HL-60 (cell line): ENCODE measurements at regions not wholly inside any gene's neighbourhood (a gene's known extent, or its start where the extent isn't known, plus 50 kb on each side); places are given as distances from the start of the nearest gene placed in this dataset.

Source experiments
- GABPA ChIP-seq: IDR thresholded peaks from 2 replicates; pipeline ENCODE4 v1.6.1; 2012; ENCODE audit warnings: low read depth
- POLR2AphosphoS5 ChIP-seq: IDR thresholded peaks from 2 replicates; pipeline ENCODE4 v1.6.1; 2012; ENCODE audit warnings: low read depth
- TF ChIP-seq, protein P1 (sequence below): IDR thresholded peaks from one replicate; pipeline ENCODE4 v1.5.1; 2011; ENCODE audit warnings: low read length, control low read depth, inconsistent platforms; ENCODE audit not compliant: insufficient read depth

- TF ChIP-seq, protein P1, sequence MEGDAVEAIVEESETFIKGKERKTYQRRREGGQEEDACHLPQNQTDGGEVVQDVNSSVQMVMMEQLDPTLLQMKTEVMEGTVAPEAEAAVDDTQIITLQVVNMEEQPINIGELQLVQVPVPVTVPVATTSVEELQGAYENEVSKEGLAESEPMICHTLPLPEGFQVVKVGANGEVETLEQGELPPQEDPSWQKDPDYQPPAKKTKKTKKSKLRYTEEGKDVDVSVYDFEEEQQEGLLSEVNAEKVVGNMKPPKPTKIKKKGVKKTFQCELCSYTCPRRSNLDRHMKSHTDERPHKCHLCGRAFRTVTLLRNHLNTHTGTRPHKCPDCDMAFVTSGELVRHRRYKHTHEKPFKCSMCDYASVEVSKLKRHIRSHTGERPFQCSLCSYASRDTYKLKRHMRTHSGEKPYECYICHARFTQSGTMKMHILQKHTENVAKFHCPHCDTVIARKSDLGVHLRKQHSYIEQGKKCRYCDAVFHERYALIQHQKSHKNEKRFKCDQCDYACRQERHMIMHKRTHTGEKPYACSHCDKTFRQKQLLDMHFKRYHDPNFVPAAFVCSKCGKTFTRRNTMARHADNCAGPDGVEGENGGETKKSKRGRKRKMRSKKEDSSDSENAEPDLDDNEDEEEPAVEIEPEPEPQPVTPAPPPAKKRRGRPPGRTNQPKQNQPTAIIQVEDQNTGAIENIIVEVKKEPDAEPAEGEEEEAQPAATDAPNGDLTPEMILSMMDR, result no peak
- no peak for TF ChIP-seq POLR2AphosphoS5
- TF ChIP-seq GABPA, result no peak
Observed at GRCh38 chr4:165677081-165677480, 196.0 kb upstream of the TLL1 start.
